ENCODE measurements at regions not wholly inside any gene's neighbourhood (a gene's known extent, or its start where the extent isn't known, plus 50 kb on each side); places are given as distances from the start of the nearest gene placed in this dataset.

- Histone ChIP-seq H3K4me3 (ENCODE audit: low read length) (peak overlapping the region; percentile 42), H3K79me2 (ENCODE audit: low read length) (no peaks in the 10 kb centered on the region), H3K9ac (ENCODE audit: low read length) (peak overlapping the region; percentile 82), H3K27me3 (ENCODE audit: low read length) (no peaks in the 10 kb centered on the region), H3K9me2 (replicated peaks; ENCODE audit: low read length) (no peaks in the 10 kb centered on the region), H3K27ac (ENCODE audit: low read length) (peak overlapping the region; percentile 100), H3K4me2 (ENCODE audit: low read length) (peak overlapping the region; percentile 89), H3K4me1 (ENCODE audit: insufficient read depth, low read length) (peaks cover 38% of the 10 kb centered on the region), H3K9me3 (ENCODE audit: low read length) (no peaks in the 10 kb centered on the region), H3K36me3 (ENCODE audit: low read depth, low read length) (no peaks in the 10 kb centered on the region), H4K20me1 (ENCODE audit: low read length) (no peaks in the 10 kb centered on the region), H3F3A (ENCODE audit: low read length, unreplicated experiment) (peaks cover 6% of the 10 kb centered on the region), H2AFZ (ENCODE audit: low read length) (no peak overlapping the region)
- no TSS peak for BruUV-seq (replicated peaks)
- TF ChIP-seq, protein P1, sequence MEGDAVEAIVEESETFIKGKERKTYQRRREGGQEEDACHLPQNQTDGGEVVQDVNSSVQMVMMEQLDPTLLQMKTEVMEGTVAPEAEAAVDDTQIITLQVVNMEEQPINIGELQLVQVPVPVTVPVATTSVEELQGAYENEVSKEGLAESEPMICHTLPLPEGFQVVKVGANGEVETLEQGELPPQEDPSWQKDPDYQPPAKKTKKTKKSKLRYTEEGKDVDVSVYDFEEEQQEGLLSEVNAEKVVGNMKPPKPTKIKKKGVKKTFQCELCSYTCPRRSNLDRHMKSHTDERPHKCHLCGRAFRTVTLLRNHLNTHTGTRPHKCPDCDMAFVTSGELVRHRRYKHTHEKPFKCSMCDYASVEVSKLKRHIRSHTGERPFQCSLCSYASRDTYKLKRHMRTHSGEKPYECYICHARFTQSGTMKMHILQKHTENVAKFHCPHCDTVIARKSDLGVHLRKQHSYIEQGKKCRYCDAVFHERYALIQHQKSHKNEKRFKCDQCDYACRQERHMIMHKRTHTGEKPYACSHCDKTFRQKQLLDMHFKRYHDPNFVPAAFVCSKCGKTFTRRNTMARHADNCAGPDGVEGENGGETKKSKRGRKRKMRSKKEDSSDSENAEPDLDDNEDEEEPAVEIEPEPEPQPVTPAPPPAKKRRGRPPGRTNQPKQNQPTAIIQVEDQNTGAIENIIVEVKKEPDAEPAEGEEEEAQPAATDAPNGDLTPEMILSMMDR (conservative IDR thresholded peaks at IDR 0.05; ENCODE audit: low read depth, low read length) = no peak
- TF ChIP-seq EZH2phosphoT487 (IDR thresholded peaks at IDR 0.05; ENCODE audit: borderline replicate concordance, low read length) (no peak), EZH2 (IDR thresholded peaks at IDR 0.05; ENCODE audit: low read length, unreplicated experiment) (no peak)
- CTCF ChIA-PET = interaction anchor here (1.0 kb wide), 1 partner anchor 30 kb away, joined by 3 read pairs; no protein-coding TSS in a partner anchor
- POLR2A ChIA-PET (ENCODE audit: unreplicated experiment) = interaction anchor here (0.6 kb wide), 1 partner anchor 893 kb away, joined by 3 read pairs; no protein-coding TSS in a partner anchor
- peak; percentile 58 for ATAC-seq
- peak; percentile 86 for DNase-seq
- intact Hi-C loops (cut with micrococcal nuclease) = loop anchor here (2.0 to 10.0 kb wide), 2 partner anchors 30 to 50 kb away; no protein-coding TSS in a partner anchor
Measured at GRCh38 chr3:132134611-132135010, 99.8 kb upstream of the CPNE4 start.

DNA sequence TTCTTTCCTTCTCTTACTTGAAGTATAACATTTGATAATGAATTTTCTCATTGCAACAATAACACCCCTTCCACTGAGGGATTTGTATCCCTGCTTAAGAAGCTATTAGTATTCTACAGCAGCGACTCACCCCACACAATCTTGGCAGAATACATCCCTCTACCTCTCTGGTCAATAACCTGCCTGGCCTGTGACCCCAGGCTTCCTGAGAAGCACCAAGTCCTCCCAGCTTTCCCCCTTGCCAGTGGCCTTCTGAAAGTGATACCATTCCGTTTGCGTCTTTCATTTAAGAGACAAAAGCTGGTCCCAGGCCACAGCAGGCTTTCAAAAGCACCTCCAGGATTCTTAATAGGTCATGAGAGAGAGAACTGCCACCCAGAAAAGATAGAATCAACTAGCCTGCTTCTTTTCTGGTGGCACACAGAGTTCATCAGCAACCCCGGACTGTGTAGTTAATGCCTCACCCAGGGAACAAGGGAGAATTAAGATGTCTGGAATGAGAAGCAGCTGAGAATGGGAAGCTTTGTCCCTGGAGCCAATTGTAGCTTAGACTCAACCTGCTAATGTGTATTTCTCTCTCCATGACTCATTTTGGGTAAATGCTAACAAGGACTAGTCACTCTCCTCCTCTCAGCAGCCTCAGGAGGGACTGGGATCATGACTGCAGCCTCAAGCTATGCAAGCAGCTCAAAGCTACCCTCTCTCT, 101.0 kb upstream of the CPNE4 start:
- ATAC-seq (peak; percentile 96), DNase-seq (peak; percentile 93)
- H4K20me1 ChIP-seq (ENCODE audit: low read length) = no peaks in the 10 kb centered on the region
- intact Hi-C loops (cut with micrococcal nuclease) = loop anchor here (2.0 to 10.0 kb wide), 2 partner anchors 29 to 51 kb away; no protein-coding TSS in a partner anchor
- POLR2A ChIA-PET (ENCODE audit: unreplicated experiment) = interaction anchor here (0.5 to 1.5 kb wide), 4 partner anchors 9 to 71 kb away, joined by 3 to 10 read pairs (median 4); no protein-coding TSS in a partner anchor
- H3K27me3 ChIP-seq (ENCODE audit: low read length) = no peaks in the 10 kb centered on the region
- H3K9ac ChIP-seq (ENCODE audit: low read length) = peak overlapping the region; percentile 82
- peak overlapping the region; percentile 62 for H3K4me3 ChIP-seq (ENCODE audit: low read length)
- TF ChIP-seq EZH2phosphoT487 (IDR thresholded peaks at IDR 0.05; ENCODE audit: borderline replicate concordance, low read length) (no peak), EZH2 (IDR thresholded peaks at IDR 0.05; ENCODE audit: low read length, unreplicated experiment) (no peak)
- TF ChIP-seq, protein P1 (conservative IDR thresholded peaks at IDR 0.05; ENCODE audit: low read depth, low read length) = no peak
- H3K9me2 ChIP-seq (replicated peaks; ENCODE audit: low read length) = no peaks in the 10 kb centered on the region
- H3K4me1 ChIP-seq (ENCODE audit: insufficient read depth, low read length) = peaks cover 38% of the 10 kb centered on the region
- no peaks in the 10 kb centered on the region for H3K79me2 ChIP-seq (ENCODE audit: low read length)
- H3K4me2 ChIP-seq (ENCODE audit: low read length) = peak overlapping the region; percentile 89
- H2AFZ ChIP-seq (ENCODE audit: low read length) = peak overlapping the region; percentile 40; the same call in 1 of the 2 replicates
- no peaks in the 10 kb centered on the region for H3K36me3 ChIP-seq (ENCODE audit: low read depth, low read length)
- H3F3A ChIP-seq (ENCODE audit: low read length, unreplicated experiment) = peaks cover 6% of the 10 kb centered on the region
- no peaks in the 10 kb centered on the region for H3K9me3 ChIP-seq (ENCODE audit: low read length)
- TSS peak; percentile 97 for BruUV-seq (replicated peaks)
- H3K27ac ChIP-seq (ENCODE audit: low read length) = peak overlapping the region; percentile 100
- CTCF ChIA-PET = no interaction called here

Measured in PC-3 (cell line).